ENCODE measurements at regions not wholly inside any gene's neighbourhood (a gene's known extent, or its start where the extent isn't known, plus 50 kb on each side); places are given as distances from the start of the nearest gene placed in this dataset.

- no peak for DNase-seq
Measured at GRCh38 chr18:59751186-59751585, 54.0 kb upstream of the CCBE1 start.

DNA sequence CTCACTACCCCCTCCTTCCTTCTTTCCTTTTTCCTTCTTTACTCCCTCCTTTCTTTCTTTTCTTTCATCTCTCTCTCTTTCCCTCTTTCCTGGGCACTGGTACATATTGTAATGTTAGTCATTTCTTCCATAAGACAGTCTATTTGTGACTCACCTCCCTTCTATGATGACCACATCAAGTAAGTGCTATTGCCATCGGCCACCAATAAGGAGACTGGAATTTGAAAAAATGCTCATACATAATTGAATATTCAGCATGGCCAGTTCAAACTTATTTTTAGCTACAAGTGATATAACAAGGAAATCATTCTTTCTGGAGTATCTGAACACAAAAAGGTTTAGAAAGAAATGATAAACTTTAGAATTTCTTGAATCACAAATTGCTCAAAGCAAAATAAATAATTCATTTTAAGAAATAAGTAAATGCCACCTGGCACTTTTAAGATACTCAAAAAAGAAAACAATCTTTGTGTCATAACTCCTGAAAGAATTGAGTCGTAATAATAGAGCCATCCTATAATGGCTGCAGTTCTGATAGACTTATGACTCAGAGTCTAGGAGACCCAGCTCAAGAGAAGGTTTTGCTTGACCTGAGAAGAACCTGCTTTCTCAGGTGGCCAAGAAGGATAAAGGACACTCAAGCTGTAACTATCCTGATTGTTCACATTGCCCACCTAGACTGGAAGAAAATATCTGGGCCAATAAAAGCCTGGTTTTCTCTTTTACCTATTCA lies 51.6 kb upstream of the CCBE1 start:
- no peak for DNase-seq

Data from NCI-H2227 treated with DMSO at 0.1 percent for 48 hours (cell line).